IMR-90 (cell line): ENCODE measurements at regions not wholly inside any gene's neighbourhood (a gene's known extent, or its start where the extent isn't known, plus 50 kb on each side); places are given as distances from the start of the nearest gene placed in this dataset.

Experiments used
- ATAC-seq: fragments of 200-7000 bp; cut with Tn5 transposase; 2 replicates; pipeline ENCODE4 v1.9.1; 2020; ENCODE audit warnings: low read depth, mild to moderate bottlenecking, moderate library complexity
- BruUV-seq: library from RNA; stranded (reverse); fragments of 400-500 nt; replicated peaks from 2 replicates; lab custom pipeline; 2021; lab: Mats Ljungman, UMichigan
- CTCF ChIA-PET: fragments of 300-600 bp; formaldehyde crosslinking; extraction: SDS; loops from one replicate; lab custom pipeline; 2021; ENCODE audit warnings: antibody characterized with exemption; lab: Yijun Ruan, JAX
- POLR2A ChIA-PET: fragments of 300-600 bp; sonication (Branson Sonifier 250); formaldehyde crosslinking; loops from one replicate; lab custom pipeline; 2022; ENCODE audit warnings: antibody characterized with exemption; ENCODE audit not compliant: unreplicated experiment; lab: Charles Lee
- DNase-seq: peaks from one replicate; pipeline ENCODE4 v3.0.0; 2013
- H2AFZ ChIP-seq: replicated peaks from 2 replicates; pipeline ENCODE3; 2013; ENCODE audit warnings: low read length, mild to moderate bottlenecking; ENCODE audit not compliant: poor library complexity
- H2AK5ac ChIP-seq: 2 replicates; pipeline ENCODE4 v1.6.1; 2013; ENCODE audit warnings: low read depth, low read length, inconsistent platforms
- H2AK9ac ChIP-seq: replicated peaks from 2 replicates; pipeline ENCODE3; 2013; ENCODE audit warnings: mild to moderate bottlenecking, low read depth, low read length, moderate library complexity; ENCODE audit not compliant: poor library complexity
- H2BK120ac ChIP-seq: 2 replicates; pipeline ENCODE4 v1.6.1; 2013; ENCODE audit warnings: low read depth, low read length, inconsistent platforms
- H2BK15ac ChIP-seq: 3 replicates; pipeline ENCODE4 v1.6.1; 2013; ENCODE audit warnings: low read depth, low read length, inconsistent platforms
- H2BK20ac ChIP-seq: 2 replicates; pipeline ENCODE4 v1.6.1; 2013; ENCODE audit warnings: low read depth, mild to moderate bottlenecking, inconsistent platforms, low read length, moderate library complexity
- H2BK5ac ChIP-seq: 2 replicates; pipeline ENCODE4 v1.6.1; 2013; ENCODE audit warnings: mild to moderate bottlenecking, low read depth, low read length, inconsistent platforms; ENCODE audit not compliant: poor library complexity, severe bottlenecking
- H3K14ac ChIP-seq: replicated peaks from 2 replicates; pipeline ENCODE4 v1.6.1; 2013; ENCODE audit warnings: low read depth, low read length, inconsistent platforms
- H3K18ac ChIP-seq: 2 replicates; pipeline ENCODE4 v1.6.1; 2013; ENCODE audit warnings: low read depth, low read length, control low read depth
- H3K23ac ChIP-seq: 2 replicates; pipeline ENCODE4 v1.6.1; 2013; ENCODE audit warnings: low read depth, low read length, inconsistent platforms
- H3K27ac ChIP-seq: 2 replicates; pipeline ENCODE4 v1.5.1; 2013; ENCODE audit warnings: mild to moderate bottlenecking, control low read depth, low read length; ENCODE audit not compliant: insufficient read depth
- H3K27me3 ChIP-seq: 2 replicates; pipeline ENCODE4 v1.6.1; 2013; ENCODE audit warnings: low read length; ENCODE audit not compliant: control insufficient read depth, insufficient read depth
- H3K36me3 ChIP-seq: 2 replicates; pipeline ENCODE4 v1.6.1; 2013; ENCODE audit warnings: low read length, mixed read lengths; ENCODE audit not compliant: control insufficient read depth, insufficient read depth
- H3K4ac ChIP-seq: 2 replicates; pipeline ENCODE4 v1.6.1; 2013; ENCODE audit warnings: low read depth, low read length, inconsistent platforms
- H3K4me1 ChIP-seq: 2 replicates; pipeline ENCODE4 v1.6.1; 2013; ENCODE audit warnings: low read length, mixed read lengths; ENCODE audit not compliant: control insufficient read depth, insufficient read depth
- H3K4me2 ChIP-seq: 2 replicates; pipeline ENCODE4 v1.6.1; 2013; ENCODE audit warnings: low read depth, mild to moderate bottlenecking, control low read depth, low read length, moderate library complexity
- H3K4me3 ChIP-seq: 2 replicates; pipeline ENCODE4 v1.5.1; 2013; ENCODE audit warnings: low read depth, mild to moderate bottlenecking, control low read depth, low read length, moderate library complexity; ENCODE audit not compliant: insufficient read depth
- H3K56ac ChIP-seq: 2 replicates; pipeline ENCODE4 v1.6.1; 2013; ENCODE audit warnings: low read length, inconsistent platforms; ENCODE audit not compliant: insufficient read depth; ENCODE audit errors: extremely low read depth
- H3K79me1 ChIP-seq, 2 experiments: 2 replicates each; pipeline ENCODE4 v1.6.1; 2013; ENCODE audit warnings: low read length in 2 of 2, inconsistent platforms in 1 of 2, low read depth in 1 of 2
- H3K9ac ChIP-seq: 2 replicates; pipeline ENCODE4 v1.6.1; 2013; ENCODE audit warnings: low read depth, low read length, control low read depth
- H3K9me1 ChIP-seq: 2 replicates; pipeline ENCODE4 v1.6.1; 2013; ENCODE audit warnings: low read length, inconsistent platforms; ENCODE audit not compliant: insufficient read depth
- H3K9me3 ChIP-seq: 2 replicates; pipeline ENCODE4 v1.6.1; 2013; ENCODE audit warnings: low read length; ENCODE audit not compliant: control insufficient read depth, insufficient read depth
- H4K20me1 ChIP-seq: 2 replicates; pipeline ENCODE4 v1.6.1; 2013; ENCODE audit warnings: low read length, inconsistent platforms; ENCODE audit not compliant: insufficient read depth
- H4K5ac ChIP-seq: 2 replicates; pipeline ENCODE4 v1.6.1; 2013; ENCODE audit warnings: mild to moderate bottlenecking, low read depth, low read length, control low read depth
- H4K8ac ChIP-seq, 2 experiments: 2 replicates each; pipeline ENCODE4 v1.6.1; 2013; ENCODE audit warnings: low read depth in 2 of 2, low read length in 2 of 2, control low read depth in 1 of 2, inconsistent platforms in 1 of 2
- H4K91ac ChIP-seq: 2 replicates; pipeline ENCODE4 v1.6.1; 2013; ENCODE audit warnings: low read depth, low read length, inconsistent platforms; ENCODE audit not compliant: insufficient read depth
- FOS ChIP-seq: fragments of 150-350 bp; IDR thresholded peaks from 2 replicates; pipeline ENCODE4 v1.6.1; 2016; ENCODE audit warnings: low read depth, low read length
- MAFK ChIP-seq: IDR thresholded peaks from 2 replicates; pipeline ENCODE4 v1.6.1; 2012; ENCODE audit warnings: low read depth, low read length, improper control_type of control experiment
- WGBS, 2 experiments: methylation state at CpG; one replicate each; pipeline versions ENCODE4 v1.1.5 to v1.1.7; 2013; ENCODE audit warnings: missing lambda C conversion rate in 2 of 2; ENCODE audit not compliant: insufficient read length in 1 of 2; ENCODE audit errors: extremely low coverage in 2 of 2; 5-methylcytosine and 5-hydroxymethylcytosine counted together
- dilution Hi-C: fragments of 300-500 bp; cut with HindIII; formaldehyde crosslinking; loops from one replicate; pipeline ENCODE4 v1.14.3; 2018; ENCODE audit warnings: low sequenced_read_pairs; ENCODE audit not compliant: unreplicated experiment
- in situ Hi-C: fragments of 300-500 bp; cut with MboI; formaldehyde crosslinking; loops from 3 replicates; pipeline ENCODE4 v1.14.3; 2019; ENCODE audit warnings: low sequenced_read_pairs, inconsistent platforms, mixed read lengths
- intact Hi-C: fragments of 100-400 bp; cut with micrococcal nuclease; formaldehyde crosslinking; loops from 2 replicates; pipeline ENCODE4 v1.10.0; 2022

DNA sequence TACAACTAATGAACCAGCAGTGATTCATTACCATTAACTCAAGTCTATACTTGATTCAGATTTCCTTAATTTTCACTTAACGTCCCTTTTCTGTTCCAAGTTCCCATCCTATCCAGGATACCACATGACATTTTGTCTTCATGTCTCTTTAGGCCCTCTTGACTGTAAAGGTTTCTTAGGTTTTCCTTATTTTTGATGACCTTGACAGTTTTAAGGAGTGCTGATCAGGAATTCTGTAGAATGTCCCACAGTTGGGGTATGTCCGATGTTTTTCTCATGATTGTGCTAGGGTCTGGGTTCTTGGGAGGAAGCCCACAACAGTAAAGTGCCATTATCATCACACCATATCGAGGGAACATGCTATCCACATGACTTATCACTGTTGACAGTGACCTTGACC lies 162.7 kb downstream of the PTPN20 start:
- H3K56ac ChIP-seq, result no peak overlapping the region

More for the DNA sequence above, 162.7 kb downstream of the PTPN20 start:
- Histone ChIP-seq H2BK5ac (no peak overlapping the region), H3K23ac (no peak overlapping the region), H4K91ac (no peak overlapping the region), H3K4ac (no peak overlapping the region), H3K14ac (no peak overlapping the region), H3K18ac (no peak overlapping the region), H3K79me1 (no peaks in the 10 kb centered on the region), H3K4me2 (no peak overlapping the region), H2AK5ac (no peak overlapping the region), H3K27me3 (peaks cover 15% of the 10 kb centered on the region), H2AFZ (no peak overlapping the region), H3K9me1 (no peaks in the 10 kb centered on the region; the same call in 1 of the 2 replicates), H3K36me3 (no peaks in the 10 kb centered on the region), H4K20me1 (no peaks in the 10 kb centered on the region), H3K4me1 (peaks cover 4% of the 10 kb centered on the region), H3K4me3 (no peak overlapping the region), H3K9me3 (peaks cover 3% of the 10 kb centered on the region; the same call in 1 of the 2 replicates), H2BK120ac (no peak overlapping the region), H4K8ac (no peak overlapping the region), H2BK15ac (no peak overlapping the region), H2AK9ac (no peak overlapping the region), H3K9ac (no peak overlapping the region), H4K5ac (no peak overlapping the region), H3K27ac (no peak overlapping the region), H2BK20ac (no peak overlapping the region)
- WGBS, 2 experiments, result no CpG with 5 or more reads among the region's 3 CpGs
- POLR2A ChIA-PET, result no interaction called here
- intact Hi-C loops, result no loop called here
- CTCF ChIA-PET, result no interaction called here
- no peak for ATAC-seq
- BruUV-seq, result no TSS peak
- DNase-seq, result no peak
- dilution Hi-C loops, result no loop called here
- peak; percentile 80 for TF ChIP-seq MAFK
- TF ChIP-seq FOS, result no peak
- in situ Hi-C loops, result no loop called here
